ENCODE measurements at regions not wholly inside any gene's neighbourhood (a gene's known extent, or its start where the extent isn't known, plus 50 kb on each side); places are given as distances from the start of the nearest gene placed in this dataset.

- H2AFZ ChIP-seq, result no peak overlapping the region
- no peaks in the 10 kb centered on the region for H3K79me2 ChIP-seq (ENCODE audit: low read depth)
- BruUV-seq (replicated peaks), result no TSS peak
- no peak overlapping the region for H3K4me2 ChIP-seq
- no peak for DNase-seq
- ChIA-PET POLR2A (ENCODE audit: unreplicated experiment) (no interaction called here), CTCF (no interaction called here)
- no peaks in the 10 kb centered on the region for H4K20me1 ChIP-seq (ENCODE audit: insufficient read depth)
- H3K4me3 ChIP-seq, result no peak overlapping the region
- no peaks in the 10 kb centered on the region for H3K4me1 ChIP-seq (replicated peaks; ENCODE audit: insufficient read depth)
- H3K36me3 ChIP-seq (ENCODE audit: low read depth), result no peaks in the 10 kb centered on the region
- H3F3A ChIP-seq (ENCODE audit: insufficient read depth, low read depth), result no peaks in the 10 kb centered on the region
- H3K27me3 ChIP-seq (ENCODE audit: insufficient read depth, low read depth), result no peaks in the 10 kb centered on the region
- intact Hi-C loops (cut with micrococcal nuclease; ENCODE audit: unreplicated experiment), result no loop called here
- H3K9me2 ChIP-seq (ENCODE audit: insufficient read depth), result no peaks in the 10 kb centered on the region
- H3K9me3 ChIP-seq (ENCODE audit: insufficient read depth, low read depth), result no peaks in the 10 kb centered on the region
- H3K27ac ChIP-seq, result no peak overlapping the region
- TF ChIP-seq EZH2 (IDR thresholded peaks at IDR 0.05; ENCODE audit: low read depth) (no peak), CTCF (conservative IDR thresholded peaks at IDR 0.05) (no peak)
Observed at GRCh38 chr1:186775881-186776560, 52.7 kb upstream of the PLA2G4A start.

DNA sequence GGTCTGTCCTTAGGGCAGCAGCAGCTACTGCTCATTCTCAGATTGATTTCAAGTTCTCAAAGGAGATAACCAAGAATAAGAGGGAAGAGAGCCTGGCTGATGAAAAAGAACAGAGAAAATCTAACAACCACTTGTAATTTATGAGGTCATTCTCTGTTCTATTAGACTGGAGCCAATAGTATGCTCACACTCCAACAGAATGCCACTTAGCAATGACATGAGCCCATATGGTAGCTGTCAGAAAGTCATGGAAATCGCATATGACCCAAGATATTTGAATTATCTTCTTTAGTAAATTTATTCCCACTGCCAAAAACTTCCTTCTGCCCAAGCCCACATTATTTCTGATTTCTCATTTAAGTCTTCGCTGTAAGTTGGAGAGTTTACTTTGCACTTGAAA is 53.7 kb upstream of the PLA2G4A start:
- no peak overlapping the region for H3K4me3 ChIP-seq
- no peaks in the 10 kb centered on the region for H3F3A ChIP-seq (ENCODE audit: insufficient read depth, low read depth)
- no peaks in the 10 kb centered on the region for H3K36me3 ChIP-seq (ENCODE audit: low read depth)
- H4K20me1 ChIP-seq (ENCODE audit: insufficient read depth), result no peaks in the 10 kb centered on the region
- no peak overlapping the region for H2AFZ ChIP-seq
- H3K27ac ChIP-seq, result no peak overlapping the region
- TF ChIP-seq CTCF (conservative IDR thresholded peaks at IDR 0.05), result no peak
- TF ChIP-seq EZH2 (IDR thresholded peaks at IDR 0.05; ENCODE audit: low read depth), result no peak
- no peaks in the 10 kb centered on the region for H3K9me2 ChIP-seq (ENCODE audit: insufficient read depth)
- no peaks in the 10 kb centered on the region for H3K27me3 ChIP-seq (ENCODE audit: insufficient read depth, low read depth)
- ChIA-PET CTCF (no interaction called here), POLR2A (ENCODE audit: unreplicated experiment) (no interaction called here)
- intact Hi-C loops (cut with micrococcal nuclease; ENCODE audit: unreplicated experiment), result no loop called here
- no peaks in the 10 kb centered on the region for H3K9me3 ChIP-seq (ENCODE audit: insufficient read depth, low read depth)
- no peak overlapping the region for H3K4me2 ChIP-seq
- no peak for DNase-seq
- H3K4me1 ChIP-seq (replicated peaks; ENCODE audit: insufficient read depth), result no peaks in the 10 kb centered on the region
- no peaks in the 10 kb centered on the region for H3K79me2 ChIP-seq (ENCODE audit: low read depth)
- BruUV-seq (replicated peaks), result no TSS peak

- Histone ChIP-seq H3K4me2 (no peak overlapping the region), H3K9me3 (ENCODE audit: insufficient read depth, low read depth) (no peaks in the 10 kb centered on the region), H2AFZ (no peak overlapping the region), H3K9me2 (ENCODE audit: insufficient read depth) (no peaks in the 10 kb centered on the region), H3K27ac (no peak overlapping the region), H3K4me3 (no peak overlapping the region), H3F3A (ENCODE audit: insufficient read depth, low read depth) (no peaks in the 10 kb centered on the region), H3K36me3 (ENCODE audit: low read depth) (no peaks in the 10 kb centered on the region), H3K4me1 (replicated peaks; ENCODE audit: insufficient read depth) (no peaks in the 10 kb centered on the region), H4K20me1 (ENCODE audit: insufficient read depth) (no peaks in the 10 kb centered on the region), H3K79me2 (ENCODE audit: low read depth) (no peaks in the 10 kb centered on the region), H3K27me3 (ENCODE audit: insufficient read depth, low read depth) (no peaks in the 10 kb centered on the region)
- DNase-seq, result no peak
- intact Hi-C loops (cut with micrococcal nuclease; ENCODE audit: unreplicated experiment), result no loop called here
- TF ChIP-seq CTCF (conservative IDR thresholded peaks at IDR 0.05) (no peak), EZH2 (IDR thresholded peaks at IDR 0.05; ENCODE audit: low read depth) (no peak)
- ChIA-PET POLR2A (ENCODE audit: unreplicated experiment) (no interaction called here), CTCF (no interaction called here)
- BruUV-seq (replicated peaks), result no TSS peak
Observed at GRCh38 chr1:186772228-186772627, 56.5 kb upstream of the PLA2G4A start.

Measured in PC-9 (cell line).